ENCODE measurements at regions not wholly inside any gene's neighbourhood (a gene's known extent, or its start where the extent isn't known, plus 50 kb on each side); places are given as distances from the start of the nearest gene placed in this dataset.

- TF ChIP-seq POLR2A (IDR thresholded peaks at IDR 0.05) (no peak), EP300 (IDR thresholded peaks at IDR 0.05) (no peak)
- TF ChIP-seq, protein P1, sequence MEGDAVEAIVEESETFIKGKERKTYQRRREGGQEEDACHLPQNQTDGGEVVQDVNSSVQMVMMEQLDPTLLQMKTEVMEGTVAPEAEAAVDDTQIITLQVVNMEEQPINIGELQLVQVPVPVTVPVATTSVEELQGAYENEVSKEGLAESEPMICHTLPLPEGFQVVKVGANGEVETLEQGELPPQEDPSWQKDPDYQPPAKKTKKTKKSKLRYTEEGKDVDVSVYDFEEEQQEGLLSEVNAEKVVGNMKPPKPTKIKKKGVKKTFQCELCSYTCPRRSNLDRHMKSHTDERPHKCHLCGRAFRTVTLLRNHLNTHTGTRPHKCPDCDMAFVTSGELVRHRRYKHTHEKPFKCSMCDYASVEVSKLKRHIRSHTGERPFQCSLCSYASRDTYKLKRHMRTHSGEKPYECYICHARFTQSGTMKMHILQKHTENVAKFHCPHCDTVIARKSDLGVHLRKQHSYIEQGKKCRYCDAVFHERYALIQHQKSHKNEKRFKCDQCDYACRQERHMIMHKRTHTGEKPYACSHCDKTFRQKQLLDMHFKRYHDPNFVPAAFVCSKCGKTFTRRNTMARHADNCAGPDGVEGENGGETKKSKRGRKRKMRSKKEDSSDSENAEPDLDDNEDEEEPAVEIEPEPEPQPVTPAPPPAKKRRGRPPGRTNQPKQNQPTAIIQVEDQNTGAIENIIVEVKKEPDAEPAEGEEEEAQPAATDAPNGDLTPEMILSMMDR (IDR thresholded peaks at IDR 0.05) = no peak
Observed at GRCh38 chr7:17146621-17147020, 151.8 kb upstream of the AHR start.

All from tibial nerve (tissue), 4 donors.